GM23338 (cell line): ENCODE measurements at regions not wholly inside any gene's neighbourhood (a gene's known extent, or its start where the extent isn't known, plus 50 kb on each side); places are given as distances from the start of the nearest gene placed in this dataset.

ENCODE experiments used
- ATAC-seq: fragments of 200-7000 bp; cut with Tn5 transposase; 3 replicates; pipeline ENCODE4 v1.9.1; 2020
- DNase-seq: peaks from one replicate; pipeline ENCODE4 v3.0.0-alpha.2; 2015; ENCODE audit warnings: low spot score
- H2AFZ ChIP-seq: fragments of 200-600 bp; sonication (generic); 2 replicates; pipeline ENCODE4 v1.8.0; 2016; ENCODE audit warnings: antibody characterized with exemption, mild to moderate bottlenecking, moderate library complexity
- H3F3A ChIP-seq: fragments of 200-600 bp; sonication (generic); replicated peaks from 2 replicates; pipeline ENCODE4 v1.8.0; 2017; ENCODE audit warnings: antibody characterized with exemption, mixed run types, low read depth
- H3K27ac ChIP-seq: fragments of 200-600 bp; sonication (generic); 2 replicates; pipeline ENCODE4 v1.6.1; 2016; ENCODE audit warnings: low read depth
- H3K27me3 ChIP-seq: fragments of 200-600 bp; sonication (generic); 2 replicates; pipeline ENCODE4 v1.8.0; 2016; ENCODE audit warnings: mild to moderate bottlenecking, mixed run types, moderate library complexity; ENCODE audit not compliant: insufficient read depth
- H3K36me3 ChIP-seq: fragments of 200-600 bp; sonication (generic); 2 replicates; pipeline ENCODE4 v1.8.0; 2016; ENCODE audit warnings: mild to moderate bottlenecking; ENCODE audit not compliant: insufficient read depth
- H3K4me1 ChIP-seq: fragments of 200-600 bp; sonication (generic); 2 replicates; pipeline ENCODE4 v1.8.0; 2016; ENCODE audit warnings: mild to moderate bottlenecking, moderate library complexity; ENCODE audit not compliant: insufficient read depth
- H3K4me2 ChIP-seq: fragments of 200-600 bp; sonication (generic); 2 replicates; pipeline ENCODE4 v1.7.1; 2017; ENCODE audit warnings: mixed run types
- H3K4me3 ChIP-seq: fragments of 200-600 bp; sonication (generic); 2 replicates; pipeline ENCODE4 v1.6.1; 2016; ENCODE audit warnings: mixed run types
- H3K79me2 ChIP-seq: fragments of 200-600 bp; sonication (generic); replicated peaks from 2 replicates; pipeline ENCODE4 v1.8.0; 2017; ENCODE audit warnings: mild to moderate bottlenecking; ENCODE audit not compliant: insufficient read depth
- H3K9me2 ChIP-seq: fragments of 200-600 bp; sonication (generic); 2 replicates; pipeline ENCODE4 v1.8.0; 2017; ENCODE audit not compliant: insufficient read depth
- H4K20me1 ChIP-seq: fragments of 200-600 bp; sonication (generic); replicated peaks from 2 replicates; pipeline ENCODE4 v1.8.0; 2017; ENCODE audit warnings: mild to moderate bottlenecking; ENCODE audit not compliant: insufficient read depth
- H3K27ac Mint-ChIP-seq: 2 replicates; pipeline ENCODE4 v1.8.0; 2020; ENCODE audit warnings: inconsistent platforms, mild to moderate bottlenecking, moderate library complexity, mixed read lengths
- H3K27me3 Mint-ChIP-seq: 3 replicates; pipeline ENCODE4 v1.8.0; 2022; ENCODE audit warnings: low read depth, mild to moderate bottlenecking, moderate library complexity, mixed read lengths, inconsistent platforms; ENCODE audit not compliant: insufficient read depth, poor library complexity
- H3K36me3 Mint-ChIP-seq: 3 replicates; pipeline ENCODE4 v1.8.0; 2021; ENCODE audit warnings: low read depth, mild to moderate bottlenecking, inconsistent platforms, moderate library complexity, mixed read lengths
- H3K4me1 Mint-ChIP-seq: 3 replicates; pipeline ENCODE4 v1.8.0; 2020; ENCODE audit warnings: mild to moderate bottlenecking, inconsistent platforms, mixed read lengths
- H3K4me3 Mint-ChIP-seq: 3 replicates; pipeline ENCODE4 v1.8.0; 2021; ENCODE audit warnings: moderate library complexity, mild to moderate bottlenecking, inconsistent platforms, mixed read lengths
- H3K9me3 Mint-ChIP-seq: 3 replicates; pipeline ENCODE4 v1.8.0; 2020; ENCODE audit warnings: moderate library complexity, mild to moderate bottlenecking, inconsistent platforms, mixed read lengths
- CREB1 ChIP-seq: fragments of 250-450 bp; sonication (Bioruptor Pico); IDR thresholded peaks from 2 replicates; pipeline ENCODE4 v1.5.0; 2020; ENCODE audit warnings: low read depth, mild to moderate bottlenecking, moderate library complexity
- EZH2 ChIP-seq: fragments of 200-600 bp; sonication (generic); IDR thresholded peaks from one replicate; pipeline ENCODE4 v1.8.0; 2017; ENCODE audit warnings: antibody characterized with exemption, mild to moderate bottlenecking, low read depth; ENCODE audit not compliant: unreplicated experiment
- EZH2phosphoT487 ChIP-seq: fragments of 200-600 bp; sonication (generic); IDR thresholded peaks from one replicate; pipeline ENCODE4 v1.8.1; 2018; ENCODE audit warnings: antibody characterized with exemption; ENCODE audit not compliant: unreplicated experiment
- JUNB ChIP-seq: IDR thresholded peaks from one replicate; pipeline ENCODE4 v1.6.1; 2016; ENCODE audit warnings: antibody characterized with exemption; ENCODE audit not compliant: unreplicated experiment
- NANOG ChIP-seq: IDR thresholded peaks from 2 replicates; pipeline ENCODE4 v1.6.1; 2016; ENCODE audit warnings: antibody characterized with exemption, borderline replicate concordance
- POLR2AphosphoS5 ChIP-seq: IDR thresholded peaks from 2 replicates; pipeline ENCODE4 v1.6.1; 2016; ENCODE audit warnings: antibody characterized with exemption, low read depth
- STAT1 ChIP-seq: IDR thresholded peaks from one replicate; pipeline ENCODE4 v1.6.1; 2016; ENCODE audit warnings: antibody characterized with exemption; ENCODE audit not compliant: unreplicated experiment
- ZNF114 ChIP-seq: fragments of 250-450 bp; sonication (Bioruptor Pico); IDR thresholded peaks from 2 replicates; pipeline ENCODE4 v1.5.0; 2020; ENCODE audit warnings: mild to moderate bottlenecking, moderate library complexity
- ZNF331 ChIP-seq: fragments of 250-450 bp; sonication (Bioruptor Pico); IDR thresholded peaks from 2 replicates; pipeline ENCODE4 v1.5.0; 2020; ENCODE audit warnings: low read depth, mild to moderate bottlenecking, moderate library complexity
- ZNF462 ChIP-seq: fragments of 250-450 bp; sonication (Bioruptor Pico); IDR thresholded peaks from 2 replicates; pipeline ENCODE4 v1.5.0; 2020; ENCODE audit warnings: mild to moderate bottlenecking, moderate library complexity
- TF ChIP-seq, protein P1 (sequence below): IDR thresholded peaks from 2 replicates; pipeline ENCODE4 v1.6.1; 2016; ENCODE audit warnings: antibody characterized with exemption
- TF ChIP-seq, protein P2 (sequence below): IDR thresholded peaks from one replicate; pipeline ENCODE4 v1.6.1; 2018; ENCODE audit warnings: antibody characterized with exemption; ENCODE audit not compliant: unreplicated experiment

- H3K9me3 Mint-ChIP-seq, result peaks cover 4% of the 10 kb centered on the region; the same call in 2 of the 3 replicates
- DNase-seq, result no peak
- no peak overlapping the region for H3K4me3 Mint-ChIP-seq
Observed at GRCh38 chr6:22716721-22717120, 147.4 kb downstream of the HDGFL1 start.

More at GRCh38 chr6:22716721-22717120, 147.4 kb downstream of the HDGFL1 start:
- Histone ChIP-seq H3K36me3 (no peaks in the 10 kb centered on the region), H4K20me1 (no peaks in the 10 kb centered on the region), H3K4me1 (no peaks in the 10 kb centered on the region), H3K4me2 (no peak overlapping the region), H3K27me3 (no peaks in the 10 kb centered on the region), H3K4me3 (no peak overlapping the region), H3K27ac (no peak overlapping the region), H3F3A (no peaks in the 10 kb centered on the region), H3K79me2 (no peaks in the 10 kb centered on the region), H3K9me2 (no peaks in the 10 kb centered on the region), H2AFZ (no peak overlapping the region)
- no peak overlapping the region for H3K27ac Mint-ChIP-seq
- TF ChIP-seq ZNF462 (CRISPR knock-in tag) (no peak), EZH2 (no peak), EZH2phosphoT487 (no peak), JUNB (no peak), STAT1 (no peak), NANOG (no peak), ZNF331 (no peak), ZNF114 (CRISPR knock-in tag) (no peak), CREB1 (CRISPR knock-in tag) (no peak), POLR2AphosphoS5 (no peak)
- TF ChIP-seq, protein P1, sequence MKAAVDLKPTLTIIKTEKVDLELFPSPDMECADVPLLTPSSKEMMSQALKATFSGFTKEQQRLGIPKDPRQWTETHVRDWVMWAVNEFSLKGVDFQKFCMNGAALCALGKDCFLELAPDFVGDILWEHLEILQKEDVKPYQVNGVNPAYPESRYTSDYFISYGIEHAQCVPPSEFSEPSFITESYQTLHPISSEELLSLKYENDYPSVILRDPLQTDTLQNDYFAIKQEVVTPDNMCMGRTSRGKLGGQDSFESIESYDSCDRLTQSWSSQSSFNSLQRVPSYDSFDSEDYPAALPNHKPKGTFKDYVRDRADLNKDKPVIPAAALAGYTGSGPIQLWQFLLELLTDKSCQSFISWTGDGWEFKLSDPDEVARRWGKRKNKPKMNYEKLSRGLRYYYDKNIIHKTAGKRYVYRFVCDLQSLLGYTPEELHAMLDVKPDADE, result no peak
- TF ChIP-seq, protein P2, sequence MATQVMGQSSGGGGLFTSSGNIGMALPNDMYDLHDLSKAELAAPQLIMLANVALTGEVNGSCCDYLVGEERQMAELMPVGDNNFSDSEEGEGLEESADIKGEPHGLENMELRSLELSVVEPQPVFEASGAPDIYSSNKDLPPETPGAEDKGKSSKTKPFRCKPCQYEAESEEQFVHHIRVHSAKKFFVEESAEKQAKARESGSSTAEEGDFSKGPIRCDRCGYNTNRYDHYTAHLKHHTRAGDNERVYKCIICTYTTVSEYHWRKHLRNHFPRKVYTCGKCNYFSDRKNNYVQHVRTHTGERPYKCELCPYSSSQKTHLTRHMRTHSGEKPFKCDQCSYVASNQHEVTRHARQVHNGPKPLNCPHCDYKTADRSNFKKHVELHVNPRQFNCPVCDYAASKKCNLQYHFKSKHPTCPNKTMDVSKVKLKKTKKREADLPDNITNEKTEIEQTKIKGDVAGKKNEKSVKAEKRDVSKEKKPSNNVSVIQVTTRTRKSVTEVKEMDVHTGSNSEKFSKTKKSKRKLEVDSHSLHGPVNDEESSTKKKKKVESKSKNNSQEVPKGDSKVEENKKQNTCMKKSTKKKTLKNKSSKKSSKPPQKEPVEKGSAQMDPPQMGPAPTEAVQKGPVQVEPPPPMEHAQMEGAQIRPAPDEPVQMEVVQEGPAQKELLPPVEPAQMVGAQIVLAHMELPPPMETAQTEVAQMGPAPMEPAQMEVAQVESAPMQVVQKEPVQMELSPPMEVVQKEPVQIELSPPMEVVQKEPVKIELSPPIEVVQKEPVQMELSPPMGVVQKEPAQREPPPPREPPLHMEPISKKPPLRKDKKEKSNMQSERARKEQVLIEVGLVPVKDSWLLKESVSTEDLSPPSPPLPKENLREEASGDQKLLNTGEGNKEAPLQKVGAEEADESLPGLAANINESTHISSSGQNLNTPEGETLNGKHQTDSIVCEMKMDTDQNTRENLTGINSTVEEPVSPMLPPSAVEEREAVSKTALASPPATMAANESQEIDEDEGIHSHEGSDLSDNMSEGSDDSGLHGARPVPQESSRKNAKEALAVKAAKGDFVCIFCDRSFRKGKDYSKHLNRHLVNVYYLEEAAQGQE, result no peak
- peaks cover 15% of the 10 kb centered on the region for H3K4me1 Mint-ChIP-seq
- peaks cover 4% of the 10 kb centered on the region; the same call in 2 of the 3 replicates for H3K36me3 Mint-ChIP-seq
- ATAC-seq, result no peak
- peaks cover 1% of the 10 kb centered on the region for H3K27me3 Mint-ChIP-seq
